Endothelial cell of hepatic sinusoid (primary cell): ENCODE measurements at regions not wholly inside any gene's neighbourhood (a gene's known extent, or its start where the extent isn't known, plus 50 kb on each side); places are given as distances from the start of the nearest gene placed in this dataset.

Experiments
- in situ Hi-C: cut with HindIII; loops from 2 replicates; pipeline ENCODE4 v1.10.0; 2017; ENCODE audit warnings: low sequenced_read_pairs

DNA sequence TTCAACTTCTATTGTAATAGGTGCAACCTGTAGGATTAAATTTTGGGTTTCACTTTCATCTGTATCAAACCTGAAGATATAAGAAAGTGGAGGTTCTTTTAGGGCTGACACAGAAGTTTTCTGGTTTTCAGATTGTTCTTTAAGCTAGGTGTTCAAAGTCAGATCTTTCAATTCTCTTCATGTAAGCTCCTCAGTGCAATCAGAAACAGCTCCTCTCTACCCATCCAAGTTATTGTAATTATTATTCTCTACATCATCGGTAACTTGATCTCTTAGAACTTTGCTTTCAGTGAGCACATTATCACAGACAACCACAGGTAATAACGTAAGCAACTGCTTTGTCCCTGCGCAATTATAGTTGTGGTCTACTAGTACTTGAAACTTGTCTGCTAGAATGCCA lies 179.4 kb downstream of the MYCN start:
- in situ Hi-C loops: no loop called here

- in situ Hi-C loops: no loop called here
Measured at GRCh38 chr2:16118611-16119590, 178.6 kb downstream of the MYCN start.

DNA sequence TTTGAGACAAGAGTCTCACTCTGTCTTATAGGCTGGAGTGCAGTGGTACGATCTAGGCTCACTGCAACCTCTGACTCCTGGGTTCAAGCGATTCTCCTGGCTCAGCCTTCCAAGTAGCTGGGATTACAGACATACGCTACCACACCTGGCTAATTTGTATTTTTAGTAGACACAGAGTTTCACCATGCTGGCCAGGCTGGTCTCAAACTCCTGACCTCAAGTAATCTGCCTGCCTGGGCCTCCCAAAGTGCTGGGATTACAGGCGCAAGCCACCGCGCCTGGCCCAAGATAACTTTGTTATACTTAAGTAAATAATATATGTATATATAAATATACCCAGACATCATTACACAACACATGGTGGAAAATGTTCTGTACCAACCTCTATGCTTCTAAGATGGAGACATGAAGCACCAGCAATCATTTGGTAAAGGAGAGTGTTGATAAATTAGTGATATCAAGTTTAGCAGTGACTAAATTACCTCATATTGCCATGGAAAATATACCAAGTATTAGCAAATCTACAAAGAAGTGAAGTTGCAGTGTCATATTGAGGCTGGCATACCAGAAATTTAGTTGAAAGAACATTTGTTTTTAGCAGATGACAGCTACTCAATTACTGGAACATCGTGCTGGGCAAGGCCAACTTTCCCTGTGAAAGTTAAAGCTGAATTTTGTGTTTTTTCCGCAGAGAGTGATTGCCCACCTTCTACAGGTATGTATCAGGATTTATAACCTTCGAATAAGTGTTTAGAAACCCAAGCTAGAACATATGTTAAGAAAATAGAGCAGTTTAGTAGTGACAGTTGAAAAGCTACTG lies 177.7 kb downstream of the MYCN start:
- in situ Hi-C loops: no loop called here

DNA sequence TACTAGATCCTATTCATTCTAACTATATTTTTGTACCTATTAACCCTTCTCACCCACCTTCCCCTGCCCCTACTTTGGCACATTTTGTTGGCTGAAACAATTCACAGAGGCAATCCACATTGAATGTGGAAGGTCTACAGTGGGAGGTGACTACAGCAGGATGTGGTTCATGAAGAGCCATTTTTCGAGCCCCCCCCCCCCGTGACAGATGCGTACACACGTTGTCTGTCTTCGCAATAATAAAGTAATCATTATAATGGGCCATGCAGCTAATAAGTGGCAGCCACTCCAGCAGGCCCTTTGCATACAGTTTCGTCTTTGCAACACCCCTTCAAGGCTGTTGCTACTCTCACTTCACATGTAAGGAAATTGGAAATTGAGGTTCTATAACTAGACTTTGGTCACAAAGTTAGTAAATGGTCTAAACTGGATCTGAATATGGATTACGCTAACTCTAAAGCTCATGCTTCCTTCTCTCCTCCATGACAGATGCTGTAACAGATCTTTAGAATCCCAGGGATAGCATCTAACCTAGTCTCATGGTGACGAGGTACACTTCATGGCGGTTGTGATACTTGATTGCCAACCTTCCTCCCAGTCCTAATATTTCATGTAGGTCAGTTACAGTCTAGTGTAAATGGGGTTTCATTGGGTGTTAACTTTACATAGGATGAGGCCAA lies 176.8 kb downstream of the MYCN start:
- in situ Hi-C loops: no loop called here

DNA sequence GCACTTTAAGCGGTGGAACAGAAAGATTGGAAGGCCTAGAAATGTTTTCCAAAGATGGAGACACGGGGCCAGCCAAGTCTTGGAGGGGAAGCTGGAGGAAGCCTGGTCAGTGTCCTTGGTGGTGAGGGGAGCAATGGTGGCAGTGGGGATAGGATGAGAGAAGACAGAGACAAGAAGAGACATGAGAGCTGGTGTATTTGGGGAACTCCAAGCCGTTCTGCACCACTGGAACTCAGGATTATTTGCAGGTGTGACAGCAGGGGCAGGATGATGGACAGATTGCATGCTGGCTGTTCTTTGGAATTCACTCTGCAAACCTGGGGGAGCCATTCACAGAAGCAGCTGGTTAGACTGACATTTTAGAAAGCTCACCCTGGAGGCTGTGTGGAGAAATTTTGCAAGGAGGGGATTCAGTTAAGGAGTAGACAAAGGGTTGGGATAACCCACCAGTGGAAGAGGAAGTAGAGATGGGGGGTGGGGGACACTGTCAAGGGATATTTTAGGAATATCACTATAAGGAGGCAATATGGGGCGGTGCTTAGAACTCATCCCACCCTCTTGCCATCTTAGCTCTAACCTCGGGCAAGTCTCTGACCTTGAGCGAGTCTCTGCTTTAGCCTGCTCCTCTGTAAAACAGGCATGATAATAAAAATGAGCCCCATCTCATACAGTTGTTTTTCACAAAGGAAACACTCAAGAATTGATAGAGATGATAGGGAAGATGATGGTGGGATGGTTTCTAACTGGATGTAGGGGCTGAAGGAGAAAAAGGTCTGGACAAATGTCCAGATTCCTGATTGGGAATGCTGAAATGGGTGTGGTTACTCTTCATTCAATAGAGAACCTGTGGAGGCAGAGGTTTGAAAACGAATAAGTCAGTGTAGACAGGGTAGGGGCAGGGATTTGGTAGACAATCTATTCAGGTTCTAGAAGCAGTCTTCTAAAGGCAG lies 175.8 kb downstream of the MYCN start:
- in situ Hi-C loops: no loop called here

- in situ Hi-C loops: no loop called here
Measured at GRCh38 chr2:16115291-16115690, 174.9 kb downstream of the MYCN start.

GRCh38 chr2:16114836-16115235 lies 174.5 kb downstream of the MYCN start:
- in situ Hi-C loops: no loop called here

GRCh38 chr2:16114070-16114469 lies 173.7 kb downstream of the MYCN start:
- in situ Hi-C loops: no loop called here

DNA sequence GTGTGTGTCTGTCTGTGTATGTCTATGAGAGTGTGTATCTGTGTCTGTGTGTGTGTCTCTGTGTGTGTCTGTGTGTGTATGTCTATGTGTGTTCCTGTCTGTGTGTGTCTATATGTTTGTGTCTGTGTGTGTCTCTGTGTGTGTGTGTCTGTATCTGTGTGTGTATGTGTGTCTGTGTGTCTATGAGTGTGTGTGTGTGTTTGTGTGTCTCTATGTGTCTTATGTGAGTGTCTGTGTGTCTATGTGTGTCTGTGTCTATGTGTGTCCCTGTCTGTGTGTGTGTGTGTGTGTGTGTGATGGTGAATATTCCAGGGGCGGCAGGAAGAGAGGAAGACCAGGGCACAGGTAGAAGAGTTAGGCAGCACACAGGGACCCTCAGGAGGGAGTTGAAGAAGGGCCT lies 173.2 kb downstream of the MYCN start:
- in situ Hi-C loops: no loop called here

GRCh38 chr2:16112972-16113560 lies 172.7 kb downstream of the MYCN start:
- in situ Hi-C loops: no loop called here

- in situ Hi-C loops: no loop called here
Measured at GRCh38 chr2:16112251-16112971, 172.1 kb downstream of the MYCN start.

DNA sequence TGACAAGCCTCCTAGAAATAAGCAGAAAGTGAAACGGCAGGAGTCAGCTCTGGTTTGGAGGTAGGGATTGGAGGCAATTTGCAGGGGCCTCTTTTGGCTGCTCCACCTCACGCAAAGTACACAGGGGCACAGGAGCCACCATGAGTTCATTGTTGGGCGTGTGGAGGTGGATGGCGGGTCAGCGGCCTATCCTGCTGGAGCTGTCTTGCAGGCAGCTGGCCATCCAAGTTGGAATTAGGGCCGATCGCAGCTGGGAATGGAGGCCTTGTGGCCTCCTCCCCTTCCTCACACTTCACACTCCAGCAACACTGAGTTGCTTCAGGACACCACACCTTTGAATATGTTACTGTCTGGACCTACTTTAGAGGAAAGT lies 171.5 kb downstream of the MYCN start:
- in situ Hi-C loops: no loop called here

DNA sequence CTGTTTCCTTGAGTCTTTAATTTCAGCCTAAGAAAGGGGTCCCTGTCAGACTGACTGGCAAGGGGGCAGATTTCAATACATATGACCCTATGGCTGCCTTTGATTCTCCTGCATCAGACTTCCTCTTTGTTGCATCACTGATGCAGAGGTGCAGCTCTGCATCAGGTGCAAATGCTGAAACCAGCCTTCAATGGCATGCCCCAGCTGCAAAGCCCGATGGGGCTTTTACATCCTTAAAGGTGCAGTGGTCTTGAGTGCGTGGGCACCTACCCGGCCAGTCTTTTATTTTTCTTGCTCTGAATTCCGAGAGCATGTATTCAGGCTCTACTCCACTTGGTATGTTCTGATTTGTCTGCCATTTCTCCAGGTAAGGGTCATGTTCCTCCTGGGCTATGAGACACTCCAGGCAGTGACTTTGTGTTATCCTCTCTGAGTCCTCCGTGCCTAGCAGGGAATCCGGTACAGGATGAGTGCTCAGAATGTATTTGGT lies 169.5 kb downstream of the MYCN start:
- in situ Hi-C loops: no loop called here

- in situ Hi-C loops: no loop called here
Measured at GRCh38 chr2:16109368-16109820, 169.0 kb downstream of the MYCN start.

DNA sequence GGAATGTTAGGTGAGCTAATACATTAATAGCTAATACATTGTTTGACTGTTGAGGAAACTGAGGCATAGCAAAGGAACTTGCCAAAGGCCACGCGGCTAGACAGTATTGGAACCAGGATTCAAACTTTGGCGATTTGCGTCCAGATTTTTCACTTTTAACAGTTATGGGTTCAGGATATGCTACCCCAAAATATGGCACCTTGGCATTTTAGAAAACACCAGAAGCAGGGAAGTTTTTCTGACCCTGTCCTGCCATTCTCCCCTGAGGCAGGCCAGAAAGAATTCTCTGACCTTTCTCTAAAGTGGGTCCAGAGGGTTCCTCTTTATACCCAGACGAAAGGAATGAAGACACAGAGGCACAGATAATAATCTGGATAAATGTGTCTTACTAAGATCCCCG lies 166.9 kb downstream of the MYCN start:
- in situ Hi-C loops: no loop called here

- in situ Hi-C loops: no loop called here
Measured at GRCh38 chr2:16106619-16107018, 166.3 kb downstream of the MYCN start.

DNA sequence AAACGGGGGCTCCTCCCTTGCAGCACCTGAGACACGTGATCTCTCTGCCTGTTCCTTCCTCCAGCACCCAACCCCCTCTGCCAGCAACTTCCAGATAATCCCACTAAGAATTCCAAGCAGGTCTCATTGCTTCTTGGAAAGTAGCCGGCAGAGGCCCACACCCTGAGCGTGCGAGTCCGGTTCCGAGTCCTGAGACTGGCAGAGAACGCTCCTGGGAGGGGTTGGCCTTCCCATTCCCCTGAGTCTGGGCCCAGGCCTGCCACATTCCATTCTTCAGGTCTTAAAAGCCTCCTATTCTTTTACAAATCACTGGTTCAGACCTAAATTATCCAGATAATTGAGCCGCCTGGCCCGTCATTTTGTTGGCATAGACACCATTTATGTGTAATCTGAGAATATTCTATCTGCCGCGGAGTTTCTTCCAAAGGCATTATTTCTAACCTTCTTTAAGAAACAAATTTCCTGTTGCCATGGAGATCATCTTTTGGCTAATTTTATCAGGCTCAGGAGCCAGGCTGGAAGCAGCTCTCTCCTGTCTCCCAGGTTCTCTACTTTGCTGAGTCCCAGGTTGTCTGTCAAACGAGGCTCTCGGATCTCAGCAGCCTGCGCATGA lies 165.4 kb downstream of the MYCN start:
- in situ Hi-C loops: no loop called here

GRCh38 chr2:16104949-16105668 lies 164.8 kb downstream of the MYCN start:
- in situ Hi-C loops: no loop called here
